HepG2 (cell line): ENCODE measurements at regions not wholly inside any gene's neighbourhood (a gene's known extent, or its start where the extent isn't known, plus 50 kb on each side); places are given as distances from the start of the nearest gene placed in this dataset.

Experiments
- ATAC-seq: fragments of 200-7000 bp; cut with Tn5 transposase; 3 replicates; pipeline ENCODE4 v1.9.1; 2020; ENCODE audit warnings: mild to moderate bottlenecking, moderate library complexity
- BruUV-seq: library from RNA; stranded (reverse); fragments of 400-500 nt; replicated peaks from 2 replicates; lab custom pipeline; 2021; lab: Mats Ljungman, UMichigan
- CTCF ChIA-PET: fragments of 300-600 bp; formaldehyde crosslinking; extraction: SDS; loops from one replicate; lab custom pipeline; 2021; ENCODE audit warnings: low total read pairs, inconsistent platforms, low intra/inter-chr PET ratio; lab: Yijun Ruan, JAX
- POLR2A ChIA-PET: fragments of 350-600 bp; sonication (Branson Sonifier 250); formaldehyde crosslinking; loops from one replicate; lab custom pipeline; 2020; ENCODE audit warnings: antibody characterized with exemption, inconsistent platforms; lab: Yijun Ruan, JAX
- DNase-seq: peaks from one replicate; pipeline ENCODE4 v3.0.0-alpha.2; 2015; ENCODE audit warnings: low spot score
- FAIRE-seq: peaks from 3 replicates; lab custom pipeline; 2011; peaks lifted over from hg19 to GRCh38; lab: Jason Lieb, UNC
- H2AFZ ChIP-seq: one replicate; pipeline ENCODE4 v1.6.1; 2011; ENCODE audit warnings: low read length, inconsistent platforms
- H3K27ac ChIP-seq: fragments of 300-600 bp; 3 replicates; pipeline ENCODE4 v1.8.0; 2011; ENCODE audit warnings: mixed run types, mild to moderate bottlenecking, mixed read lengths, low read length, inconsistent platforms; ENCODE audit not compliant: insufficient read depth; ENCODE audit errors: extremely low read length
- H3K27me3 ChIP-seq, 2 experiments: fragments of 200-600 bp in 1 of 2; 2 replicates in 1 of 2; 3 replicates in 1 of 2; pipeline versions ENCODE4 v1.6.0 to v1.8.0; 2011; ENCODE audit warnings: low read length in 2 of 2, mild to moderate bottlenecking in 2 of 2, moderate library complexity in 2 of 2, inconsistent platforms in 1 of 2; ENCODE audit not compliant: insufficient read depth in 2 of 2, control insufficient read depth in 1 of 2
- H3K36me3 ChIP-seq, 2 experiments: fragments of 200-600 bp in 1 of 2; replicated peaks in 1 of 2; 2 replicates in 1 of 2; 3 replicates in 1 of 2; pipeline versions ENCODE4 v1.5.1 to v1.8.0; 2011; ENCODE audit warnings: low read length in 2 of 2, inconsistent platforms in 1 of 2; ENCODE audit not compliant: insufficient read depth in 2 of 2, control insufficient read depth in 1 of 2
- H3K4me1 ChIP-seq: 2 replicates; pipeline ENCODE4 v1.5.1; 2012; ENCODE audit warnings: low read length, inconsistent platforms; ENCODE audit not compliant: insufficient read depth
- H3K4me2 ChIP-seq: 2 replicates; pipeline ENCODE4 v1.6.0; 2011; ENCODE audit warnings: low read depth, low read length, inconsistent platforms
- H3K4me3 ChIP-seq, 3 experiments: fragments of 200-600 bp in 1 of 3; sonication (generic), shearing (Covaris generic) in 1 of 3; replicated peaks in 1 of 3; 2 replicates each; pipeline ENCODE4 v1.5.1; 2011 to 2016; ENCODE audit warnings: low read length in 3 of 3, inconsistent platforms in 2 of 3, low read depth in 2 of 3, mild to moderate bottlenecking in 2 of 3, control low read depth in 1 of 3, mixed read lengths in 1 of 3; ENCODE audit not compliant: insufficient read depth in 1 of 3
- H3K79me2 ChIP-seq: one replicate; pipeline ENCODE4 v1.6.1; 2011; ENCODE audit warnings: low read length, inconsistent platforms; ENCODE audit not compliant: insufficient read depth
- H3K9ac ChIP-seq: 2 replicates; pipeline ENCODE4 v1.6.0; 2011; ENCODE audit warnings: mild to moderate bottlenecking, low read depth, low read length, inconsistent platforms; ENCODE audit not compliant: insufficient read depth
- H3K9me3 ChIP-seq: 2 replicates; pipeline ENCODE4 v1.5.1; 2012; ENCODE audit warnings: mild to moderate bottlenecking, low read length
- H4K20me1 ChIP-seq: 2 replicates; pipeline ENCODE4 v1.6.0; 2011; ENCODE audit warnings: inconsistent platforms, mild to moderate bottlenecking, low read length, moderate library complexity; ENCODE audit not compliant: insufficient read depth
- DPF2 ChIP-seq: sonication (generic); formaldehyde crosslinking; IDR thresholded peaks from 2 replicates; pipeline ENCODE4 v1.4.0; 2020; ENCODE audit warnings: mild to moderate bottlenecking, low read depth, missing genetic modification reagents, borderline replicate concordance
- FOXK2 ChIP-seq: fragments of 450-650 bp; IDR thresholded peaks from 2 replicates; pipeline ENCODE4 v1.6.1; 2016
- GPN1 ChIP-seq: sonication (generic); formaldehyde crosslinking; IDR thresholded peaks from 2 replicates; pipeline ENCODE4 v1.5.1; 2020; ENCODE audit warnings: missing genetic modification reagents, borderline replicate concordance
- MED8 ChIP-seq: sonication (generic); formaldehyde crosslinking; IDR thresholded peaks from 2 replicates; pipeline ENCODE4 v1.8.1; 2023; ENCODE audit warnings: mild to moderate bottlenecking, missing genetic modification reagents; ENCODE audit not compliant: insufficient replicate concordance
- MIXL1 ChIP-seq: IDR thresholded peaks from 2 replicates; pipeline ENCODE4 v1.6.1; 2016
- NCOA2 ChIP-seq: sonication (generic); formaldehyde crosslinking; IDR thresholded peaks from 2 replicates; pipeline ENCODE4 v1.8.0; 2022; ENCODE audit warnings: inconsistent platforms
- NR2F6 ChIP-seq, 2 experiments: IDR thresholded peaks; 2 replicates each; pipeline ENCODE4 v1.6.1; 2016; ENCODE audit warnings: antibody characterized with exemption in 1 of 2, mild to moderate bottlenecking in 1 of 2
- TCF7 ChIP-seq: sonication (generic); IDR thresholded peaks from 2 replicates; pipeline ENCODE4 v1.6.1; 2016; ENCODE audit warnings: antibody characterized with exemption, low read depth
- ZNF556 ChIP-seq: sonication (generic); formaldehyde crosslinking; IDR thresholded peaks from 2 replicates; pipeline ENCODE4 v1.4.0; 2020; ENCODE audit warnings: mild to moderate bottlenecking, missing genetic modification reagents, borderline replicate concordance
- ZNF710 ChIP-seq: sonication (generic); formaldehyde crosslinking; IDR thresholded peaks from 2 replicates; pipeline ENCODE4 v1.5.0; 2020; ENCODE audit warnings: mild to moderate bottlenecking, missing genetic modification reagents, borderline replicate concordance
- WGBS: methylation state at CpG from one replicate; pipeline ENCODE4 v1.1.6; 2017; ENCODE audit warnings: low lambda C conversion rate; 5-methylcytosine and 5-hydroxymethylcytosine counted together
- in situ Hi-C: cut with HindIII; loops from 2 replicates; pipeline ENCODE4 v1.10.0; 2017; ENCODE audit warnings: low pct_unique_long_range_greater_than_20kb; ENCODE audit not compliant: extremely low pct_ligation_motif_present
- intact Hi-C: fragments of 100-400 bp; cut with micrococcal nuclease; formaldehyde crosslinking; loops from one replicate; pipeline ENCODE4 v1.10.0; 2022; ENCODE audit not compliant: unreplicated experiment
- TF ChIP-seq, protein P1 (sequence below): sonication (generic); formaldehyde crosslinking; IDR thresholded peaks from 2 replicates; pipeline ENCODE4 v1.9.0; 2022; ENCODE audit warnings: low read depth, missing genetic modification reagents
- TF ChIP-seq, protein P2 (sequence below): sonication (generic); formaldehyde crosslinking; IDR thresholded peaks from 2 replicates; pipeline ENCODE4 v1.5.0; 2020; ENCODE audit warnings: mild to moderate bottlenecking, missing genetic modification reagents
- TF ChIP-seq, protein P3 (sequence below): sonication (generic); formaldehyde crosslinking; IDR thresholded peaks from 2 replicates; pipeline ENCODE4 v1.5.1; 2020; ENCODE audit warnings: mild to moderate bottlenecking, missing genetic modification reagents, borderline replicate concordance

- BruUV-seq = no TSS peak
- DNase-seq = no peak
- ATAC-seq = no peak
- Histone ChIP-seq H4K20me1 (no peaks in the 10 kb centered on the region; the same call in 1 of the 2 replicates), H3K27me3 (peaks cover 0 to 37% of the 10 kb centered on the region in 2 experiments; a peak in 3 of 5 replicates), H3K4me2 (no peak overlapping the region), H3K79me2 (no peaks in the 10 kb centered on the region), H3K4me1 (no peaks in the 10 kb centered on the region), H3K36me3 (no peaks in the 10 kb centered on the region), H3K9me3 (no peaks in the 10 kb centered on the region), H3K4me3 (no peak overlapping the region), H3K9ac (no peak overlapping the region), H3K27ac (no peak overlapping the region), H2AFZ (no peak overlapping the region)
- ChIA-PET POLR2A (no interaction called here), CTCF (no interaction called here)
- WGBS = 32% methylated on average over 5 of the region's 18 CpGs
- FAIRE-seq = no peak
- intact Hi-C loops (no loop called here), in situ Hi-C loops (no loop called here)
- TF ChIP-seq, protein P1, sequence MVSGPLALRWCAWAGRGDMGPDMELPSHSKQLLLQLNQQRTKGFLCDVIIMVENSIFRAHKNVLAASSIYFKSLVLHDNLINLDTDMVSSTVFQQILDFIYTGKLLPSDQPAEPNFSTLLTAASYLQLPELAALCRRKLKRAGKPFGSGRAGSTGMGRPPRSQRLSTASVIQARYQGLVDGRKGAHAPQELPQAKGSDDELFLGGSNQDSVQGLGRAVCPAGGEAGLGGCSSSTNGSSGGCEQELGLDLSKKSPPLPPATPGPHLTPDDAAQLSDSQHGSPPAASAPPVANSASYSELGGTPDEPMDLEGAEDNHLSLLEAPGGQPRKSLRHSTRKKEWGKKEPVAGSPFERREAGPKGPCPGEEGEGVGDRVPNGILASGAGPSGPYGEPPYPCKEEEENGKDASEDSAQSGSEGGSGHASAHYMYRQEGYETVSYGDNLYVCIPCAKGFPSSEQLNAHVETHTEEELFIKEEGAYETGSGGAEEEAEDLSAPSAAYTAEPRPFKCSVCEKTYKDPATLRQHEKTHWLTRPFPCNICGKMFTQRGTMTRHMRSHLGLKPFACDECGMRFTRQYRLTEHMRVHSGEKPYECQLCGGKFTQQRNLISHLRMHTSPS (CRISPR knock-in tag) = no peak
- TF ChIP-seq NR2F6 (IDR thresholded peaks at IDR 0.05) (no peak), NR2F6 (CRISPR knock-in tag; IDR thresholded peaks at IDR 0.05) (no peak), TCF7 (no peak), MED8 (CRISPR knock-in tag) (no peak), ZNF710 (no peak), ZNF556 (CRISPR knock-in tag) (no peak), DPF2 (CRISPR knock-in tag) (no peak), NCOA2 (CRISPR knock-in tag) (no peak), FOXK2 (no peak), GPN1 (CRISPR knock-in tag) (no peak), MIXL1 (CRISPR knock-in tag) (no peak)
- TF ChIP-seq, protein P2, sequence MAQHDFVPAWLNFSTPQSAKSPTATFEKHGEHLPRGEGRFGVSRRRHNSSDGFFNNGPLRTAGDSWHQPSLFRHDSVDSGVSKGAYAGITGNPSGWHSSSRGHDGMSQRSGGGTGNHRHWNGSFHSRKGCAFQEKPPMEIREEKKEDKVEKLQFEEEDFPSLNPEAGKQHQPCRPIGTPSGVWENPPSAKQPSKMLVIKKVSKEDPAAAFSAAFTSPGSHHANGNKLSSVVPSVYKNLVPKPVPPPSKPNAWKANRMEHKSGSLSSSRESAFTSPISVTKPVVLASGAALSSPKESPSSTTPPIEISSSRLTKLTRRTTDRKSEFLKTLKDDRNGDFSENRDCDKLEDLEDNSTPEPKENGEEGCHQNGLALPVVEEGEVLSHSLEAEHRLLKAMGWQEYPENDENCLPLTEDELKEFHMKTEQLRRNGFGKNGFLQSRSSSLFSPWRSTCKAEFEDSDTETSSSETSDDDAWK (CRISPR knock-in tag) = no peak
- TF ChIP-seq, protein P3, sequence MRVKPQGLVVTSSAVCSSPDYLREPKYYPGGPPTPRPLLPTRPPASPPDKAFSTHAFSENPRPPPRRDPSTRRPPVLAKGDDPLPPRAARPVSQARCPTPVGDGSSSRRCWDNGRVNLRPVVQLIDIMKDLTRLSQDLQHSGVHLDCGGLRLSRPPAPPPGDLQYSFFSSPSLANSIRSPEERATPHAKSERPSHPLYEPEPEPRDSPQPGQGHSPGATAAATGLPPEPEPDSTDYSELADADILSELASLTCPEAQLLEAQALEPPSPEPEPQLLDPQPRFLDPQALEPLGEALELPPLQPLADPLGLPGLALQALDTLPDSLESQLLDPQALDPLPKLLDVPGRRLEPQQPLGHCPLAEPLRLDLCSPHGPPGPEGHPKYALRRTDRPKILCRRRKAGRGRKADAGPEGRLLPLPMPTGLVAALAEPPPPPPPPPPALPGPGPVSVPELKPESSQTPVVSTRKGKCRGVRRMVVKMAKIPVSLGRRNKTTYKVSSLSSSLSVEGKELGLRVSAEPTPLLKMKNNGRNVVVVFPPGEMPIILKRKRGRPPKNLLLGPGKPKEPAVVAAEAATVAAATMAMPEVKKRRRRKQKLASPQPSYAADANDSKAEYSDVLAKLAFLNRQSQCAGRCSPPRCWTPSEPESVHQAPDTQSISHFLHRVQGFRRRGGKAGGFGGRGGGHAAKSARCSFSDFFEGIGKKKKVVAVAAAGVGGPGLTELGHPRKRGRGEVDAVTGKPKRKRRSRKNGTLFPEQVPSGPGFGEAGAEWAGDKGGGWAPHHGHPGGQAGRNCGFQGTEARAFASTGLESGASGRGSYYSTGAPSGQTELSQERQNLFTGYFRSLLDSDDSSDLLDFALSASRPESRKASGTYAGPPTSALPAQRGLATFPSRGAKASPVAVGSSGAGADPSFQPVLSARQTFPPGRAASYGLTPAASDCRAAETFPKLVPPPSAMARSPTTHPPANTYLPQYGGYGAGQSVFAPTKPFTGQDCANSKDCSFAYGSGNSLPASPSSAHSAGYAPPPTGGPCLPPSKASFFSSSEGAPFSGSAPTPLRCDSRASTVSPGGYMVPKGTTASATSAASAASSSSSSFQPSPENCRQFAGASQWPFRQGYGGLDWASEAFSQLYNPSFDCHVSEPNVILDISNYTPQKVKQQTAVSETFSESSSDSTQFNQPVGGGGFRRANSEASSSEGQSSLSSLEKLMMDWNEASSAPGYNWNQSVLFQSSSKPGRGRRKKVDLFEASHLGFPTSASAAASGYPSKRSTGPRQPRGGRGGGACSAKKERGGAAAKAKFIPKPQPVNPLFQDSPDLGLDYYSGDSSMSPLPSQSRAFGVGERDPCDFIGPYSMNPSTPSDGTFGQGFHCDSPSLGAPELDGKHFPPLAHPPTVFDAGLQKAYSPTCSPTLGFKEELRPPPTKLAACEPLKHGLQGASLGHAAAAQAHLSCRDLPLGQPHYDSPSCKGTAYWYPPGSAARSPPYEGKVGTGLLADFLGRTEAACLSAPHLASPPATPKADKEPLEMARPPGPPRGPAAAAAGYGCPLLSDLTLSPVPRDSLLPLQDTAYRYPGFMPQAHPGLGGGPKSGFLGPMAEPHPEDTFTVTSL (CRISPR knock-in tag) = no peak
Observed at GRCh38 chr7:155219947-155220769, 77.5 kb upstream of the INSIG1 start.
